Cardiac muscle cell (in vitro differentiated cells and primary cell): ENCODE measurements at regions not wholly inside any gene's neighbourhood (a gene's known extent, or its start where the extent isn't known, plus 50 kb on each side); places are given as distances from the start of the nearest gene placed in this dataset.

Experiments used
- DNase-seq, 2 donors: peaks; one replicate each; pipeline versions ENCODE4 v3.0.0 to v3.0.0-alpha.2; 2010 to 2017; ENCODE audit warnings: low read depth in 1 of 2, low spot score in 1 of 2
- H3K27ac ChIP-seq: fragments of 200-600 bp; sonication (generic); 2 replicates; pipeline ENCODE4 v1.5.1; 2016
- H3K27me3 ChIP-seq: fragments of 200-600 bp; sonication (generic); 2 replicates; pipeline ENCODE4 v1.6.0; 2016; ENCODE audit warnings: control low read depth
- H3K36me3 ChIP-seq: fragments of 200-600 bp; sonication (generic); 2 replicates; pipeline ENCODE4 v1.5.1; 2016; ENCODE audit warnings: control low read depth
- H3K4me1 ChIP-seq: fragments of 200-600 bp; sonication (generic); 2 replicates; pipeline ENCODE4 v1.8.1; 2017; ENCODE audit warnings: low read depth, mild to moderate bottlenecking, mixed run types
- H3K4me3 ChIP-seq: fragments of 200-600 bp; sonication (generic); 2 replicates; pipeline ENCODE4 v1.5.1; 2016; ENCODE audit warnings: mild to moderate bottlenecking
- H3K9me3 ChIP-seq: fragments of 200-600 bp; sonication (generic); 2 replicates; pipeline ENCODE4 v1.5.1; 2017; ENCODE audit warnings: low read depth, mild to moderate bottlenecking, control low read depth
- CTCF ChIP-seq: IDR thresholded peaks from 2 replicates; pipeline ENCODE4 v1.5.1; 2012; ENCODE audit warnings: low read depth, mild to moderate bottlenecking, low read length

- H3K27ac ChIP-seq = no peak overlapping the region
Observed at GRCh38 chr2:189267925-189268579, 88.5 kb upstream of the COL5A2 start.

GRCh38 chr2:189268763-189269162 lies 89.2 kb upstream of the COL5A2 start:
- H3K27me3 ChIP-seq = no peaks in the 10 kb centered on the region
- no peaks in the 10 kb centered on the region for H3K4me1 ChIP-seq
- no peak overlapping the region for H3K4me3 ChIP-seq
- no peak for TF ChIP-seq CTCF
- no peak overlapping the region for H3K27ac ChIP-seq
- H3K9me3 ChIP-seq = no peaks in the 10 kb centered on the region
- H3K36me3 ChIP-seq = no peaks in the 10 kb centered on the region
- DNase-seq = peak in 1 of 2 donors; percentile 56

More at GRCh38 chr2:189267925-189268579, 88.5 kb upstream of the COL5A2 start:
- H3K4me1 ChIP-seq = no peaks in the 10 kb centered on the region
- DNase-seq = peak in 1 of 2 donors; percentile 75
- H3K4me3 ChIP-seq = no peak overlapping the region
- H3K36me3 ChIP-seq = no peaks in the 10 kb centered on the region
- no peaks in the 10 kb centered on the region for H3K9me3 ChIP-seq
- H3K27me3 ChIP-seq = no peaks in the 10 kb centered on the region
- no peak for TF ChIP-seq CTCF

- no peak for TF ChIP-seq CTCF
- DNase-seq = no peak
- Histone ChIP-seq H3K36me3 (no peaks in the 10 kb centered on the region), H3K27me3 (no peaks in the 10 kb centered on the region), H3K4me1 (no peaks in the 10 kb centered on the region), H3K27ac (no peak overlapping the region), H3K9me3 (no peaks in the 10 kb centered on the region), H3K4me3 (no peak overlapping the region)
Observed at GRCh38 chr2:189273734-189274133, 94.2 kb upstream of the COL5A2 start.

- DNase-seq = no peak
- Histone ChIP-seq H3K27me3 (no peaks in the 10 kb centered on the region), H3K9me3 (no peaks in the 10 kb centered on the region), H3K27ac (no peak overlapping the region), H3K4me3 (no peak overlapping the region), H3K36me3 (no peaks in the 10 kb centered on the region), H3K4me1 (no peaks in the 10 kb centered on the region)
- TF ChIP-seq CTCF = no peak
Observed at GRCh38 chr2:189274361-189274760, 94.8 kb upstream of the COL5A2 start.

GRCh38 chr2:189276277-189276676 lies 96.7 kb upstream of the COL5A2 start:
- Histone ChIP-seq H3K27me3 (no peaks in the 10 kb centered on the region), H3K36me3 (no peaks in the 10 kb centered on the region), H3K27ac (no peak overlapping the region), H3K9me3 (no peaks in the 10 kb centered on the region), H3K4me3 (no peak overlapping the region), H3K4me1 (no peaks in the 10 kb centered on the region)
- peak in 1 of 2 donors; percentile 96 for DNase-seq
- TF ChIP-seq CTCF = no peak
